ENCODE measurements at regions not wholly inside any gene's neighbourhood (a gene's known extent, or its start where the extent isn't known, plus 50 kb on each side); places are given as distances from the start of the nearest gene placed in this dataset. TPM values are rescaled to one million over a fixed set of nuclear protein-coding genes. Genes with fewer than 3 reads are reported as not detected.

DNA sequence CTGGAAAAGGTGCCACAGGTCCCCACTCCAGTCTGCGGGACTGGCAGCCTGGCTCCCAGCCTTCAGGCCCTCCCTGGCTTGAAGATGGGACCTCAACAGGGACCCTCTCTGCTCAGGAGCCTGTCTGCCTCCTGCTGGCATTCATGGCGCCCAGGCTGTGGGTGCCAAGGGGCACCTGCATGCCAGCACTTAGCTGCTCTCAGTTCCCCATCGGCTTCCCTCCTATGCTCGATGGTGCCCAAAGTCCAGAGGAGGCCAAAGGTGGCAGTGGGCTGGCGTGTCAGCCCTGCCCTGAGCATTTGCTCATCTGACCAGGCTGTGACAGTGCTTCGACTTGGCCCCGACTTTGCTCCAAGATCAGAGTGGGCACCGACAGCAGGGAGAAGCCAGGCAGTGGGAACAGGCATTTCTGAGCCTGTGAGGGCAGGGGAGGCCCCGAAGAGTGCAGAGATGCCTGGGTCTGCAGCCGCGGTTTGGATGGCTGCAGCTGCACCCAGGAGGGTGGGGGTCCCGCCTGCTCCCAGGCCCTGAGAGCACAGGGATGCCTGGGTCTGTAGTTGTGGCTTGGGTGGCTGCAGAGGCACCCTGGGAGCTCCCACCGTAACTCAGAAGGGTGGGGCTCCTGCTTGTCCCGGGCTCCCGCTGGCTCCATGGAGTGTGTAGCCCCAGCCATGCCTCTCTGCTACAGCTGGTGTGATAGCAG, 463.6 kb downstream of the TBC1D22A start:
- no peak for ATAC-seq (ENCODE audit: poor library complexity)
- no peak for DNase-seq
- intact Hi-C loops (cut with DNase I) = no loop called here

DNA sequence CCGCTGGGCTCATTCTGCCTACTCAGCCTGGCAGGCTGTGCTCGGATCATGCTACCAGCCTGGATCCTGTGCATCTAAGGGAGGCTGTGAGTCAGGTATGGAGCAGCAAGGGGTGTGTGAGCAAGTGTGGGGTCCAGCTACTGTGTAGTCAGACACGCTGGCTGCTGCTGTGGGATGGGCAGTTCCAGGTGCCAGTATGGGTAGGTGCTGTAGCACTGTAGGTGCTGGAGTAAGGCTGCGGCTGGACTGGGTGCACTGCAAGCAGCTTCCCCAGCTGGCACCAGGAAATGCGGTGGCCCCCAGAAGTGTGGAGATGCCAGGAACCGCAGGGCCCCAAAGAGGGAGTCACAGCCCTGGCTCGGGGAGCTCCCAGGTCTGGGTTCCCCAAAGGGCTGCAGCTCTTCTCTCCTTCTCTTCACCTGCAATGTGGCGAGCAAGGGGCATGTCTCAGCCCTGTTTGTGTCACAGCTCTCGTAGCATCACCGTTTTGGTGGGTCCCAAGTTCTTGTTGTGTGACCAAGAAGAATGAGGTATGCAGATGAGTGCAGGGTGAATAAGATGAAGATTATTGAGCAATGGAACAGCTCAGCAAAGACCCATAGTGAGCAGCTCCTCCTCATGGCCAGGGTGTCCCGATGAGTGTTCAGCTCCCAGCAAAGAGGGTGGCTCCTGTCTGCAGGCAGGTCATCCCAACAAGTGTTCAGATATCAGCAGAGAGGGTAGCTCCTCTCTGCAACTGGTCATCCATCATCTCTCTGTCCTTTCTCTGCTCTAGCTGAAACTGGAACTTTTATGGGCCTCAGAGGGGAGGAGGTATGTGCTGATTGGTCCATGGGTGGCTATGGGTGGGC, 462.9 kb downstream of the TBC1D22A start:
- DNase-seq (no peak), ATAC-seq (ENCODE audit: poor library complexity) (no peak)
- intact Hi-C loops (cut with DNase I) = no loop called here

Small RNA genes lying in the stretch of these regions (microRNA-seq; reads per million reads assigned to microRNA genes)
- gene MIR3201 = not detected
- 1.6 reads per million for gene MIR3667
- not detected for gene MIR4535
